Parathyroid adenoma (tissue), 2 donors: ENCODE measurements at regions not wholly inside any gene's neighbourhood (a gene's known extent, or its start where the extent isn't known, plus 50 kb on each side); places are given as distances from the start of the nearest gene placed in this dataset.

Source experiments
- H2AFZ ChIP-seq: fragments of 300-600 bp; sonication (generic); one replicate; pipeline ENCODE4 v1.7.0; 2017; ENCODE audit warnings: antibody characterized with exemption, mild to moderate bottlenecking
- H3K27ac ChIP-seq: fragments of 300-600 bp; sonication (generic); one replicate; pipeline ENCODE4 v1.7.0; 2017
- H3K27me3 ChIP-seq: fragments of 300-600 bp; sonication (generic); one replicate; pipeline ENCODE4 v1.7.0; 2017; ENCODE audit warnings: low read length; ENCODE audit not compliant: control insufficient read depth, insufficient read depth
- H3K36me3 ChIP-seq: fragments of 300-600 bp; sonication (generic); one replicate; pipeline ENCODE4 v1.7.0; 2017; ENCODE audit warnings: low read length; ENCODE audit not compliant: control insufficient read depth, insufficient read depth
- H3K4me1 ChIP-seq: fragments of 300-600 bp; sonication (generic); one replicate; pipeline ENCODE4 v1.7.0; 2017; ENCODE audit warnings: control low read depth
- H3K4me2 ChIP-seq: fragments of 300-600 bp; sonication (generic); one replicate; pipeline ENCODE4 v1.7.0; 2017; ENCODE audit warnings: low read length
- H3K4me3 ChIP-seq: fragments of 300-600 bp; sonication (generic); one replicate; pipeline ENCODE4 v1.7.0; 2017; ENCODE audit warnings: low read depth, low read length
- H3K79me2 ChIP-seq: fragments of 300-600 bp; sonication (generic); one replicate; pipeline ENCODE4 v1.7.0; 2017; ENCODE audit warnings: control low read depth
- H3K9ac ChIP-seq: fragments of 300-600 bp; sonication (generic); one replicate; pipeline ENCODE4 v1.7.0; 2017; ENCODE audit warnings: mild to moderate bottlenecking
- H3K9me3 ChIP-seq: fragments of 300-600 bp; sonication (generic); one replicate; pipeline ENCODE4 v1.7.0; 2017; ENCODE audit warnings: low read length; ENCODE audit not compliant: control insufficient read depth
- TF ChIP-seq, protein P1 (sequence below): fragments of 300-600 bp; sonication (generic); IDR thresholded peaks from one replicate; pipeline ENCODE4 v1.7.0; 2017; ENCODE audit warnings: antibody characterized with exemption, mild to moderate bottlenecking
- donor health status: primary hyperparathyroidism.

DNA sequence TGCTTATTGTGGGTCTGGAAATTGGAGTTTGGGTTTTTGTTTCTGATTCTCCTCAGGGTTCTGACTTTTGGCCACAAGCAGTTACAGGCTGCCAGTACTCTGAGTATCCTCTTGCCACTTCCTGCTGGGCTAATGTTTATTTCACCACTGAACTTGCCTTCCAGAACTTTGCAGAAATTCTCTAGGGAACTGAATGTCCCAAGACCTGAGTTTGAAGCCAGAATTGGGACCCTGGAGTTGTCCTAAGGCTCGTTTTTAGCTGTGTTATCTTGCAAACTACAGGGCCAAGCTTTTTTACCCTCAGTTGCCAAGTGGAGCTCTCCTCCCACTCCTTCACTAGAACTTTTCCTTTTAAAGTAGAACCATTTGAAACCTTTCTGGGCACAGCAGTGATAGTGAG lies 89.9 kb downstream of the FAT3 start:
- Histone ChIP-seq H3K4me3 (no peak overlapping the region), H3K4me2 (no peak overlapping the region), H3K4me1 (no peaks in the 10 kb centered on the region), H3K9ac (no peak overlapping the region), H3K9me3 (no peaks in the 10 kb centered on the region), H3K36me3 (no peaks in the 10 kb centered on the region), H2AFZ (no peak overlapping the region), H3K27ac (no peak overlapping the region), H3K27me3 (no peaks in the 10 kb centered on the region), H3K79me2 (no peaks in the 10 kb centered on the region)
- TF ChIP-seq, protein P1, sequence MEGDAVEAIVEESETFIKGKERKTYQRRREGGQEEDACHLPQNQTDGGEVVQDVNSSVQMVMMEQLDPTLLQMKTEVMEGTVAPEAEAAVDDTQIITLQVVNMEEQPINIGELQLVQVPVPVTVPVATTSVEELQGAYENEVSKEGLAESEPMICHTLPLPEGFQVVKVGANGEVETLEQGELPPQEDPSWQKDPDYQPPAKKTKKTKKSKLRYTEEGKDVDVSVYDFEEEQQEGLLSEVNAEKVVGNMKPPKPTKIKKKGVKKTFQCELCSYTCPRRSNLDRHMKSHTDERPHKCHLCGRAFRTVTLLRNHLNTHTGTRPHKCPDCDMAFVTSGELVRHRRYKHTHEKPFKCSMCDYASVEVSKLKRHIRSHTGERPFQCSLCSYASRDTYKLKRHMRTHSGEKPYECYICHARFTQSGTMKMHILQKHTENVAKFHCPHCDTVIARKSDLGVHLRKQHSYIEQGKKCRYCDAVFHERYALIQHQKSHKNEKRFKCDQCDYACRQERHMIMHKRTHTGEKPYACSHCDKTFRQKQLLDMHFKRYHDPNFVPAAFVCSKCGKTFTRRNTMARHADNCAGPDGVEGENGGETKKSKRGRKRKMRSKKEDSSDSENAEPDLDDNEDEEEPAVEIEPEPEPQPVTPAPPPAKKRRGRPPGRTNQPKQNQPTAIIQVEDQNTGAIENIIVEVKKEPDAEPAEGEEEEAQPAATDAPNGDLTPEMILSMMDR, result no peak

DNA sequence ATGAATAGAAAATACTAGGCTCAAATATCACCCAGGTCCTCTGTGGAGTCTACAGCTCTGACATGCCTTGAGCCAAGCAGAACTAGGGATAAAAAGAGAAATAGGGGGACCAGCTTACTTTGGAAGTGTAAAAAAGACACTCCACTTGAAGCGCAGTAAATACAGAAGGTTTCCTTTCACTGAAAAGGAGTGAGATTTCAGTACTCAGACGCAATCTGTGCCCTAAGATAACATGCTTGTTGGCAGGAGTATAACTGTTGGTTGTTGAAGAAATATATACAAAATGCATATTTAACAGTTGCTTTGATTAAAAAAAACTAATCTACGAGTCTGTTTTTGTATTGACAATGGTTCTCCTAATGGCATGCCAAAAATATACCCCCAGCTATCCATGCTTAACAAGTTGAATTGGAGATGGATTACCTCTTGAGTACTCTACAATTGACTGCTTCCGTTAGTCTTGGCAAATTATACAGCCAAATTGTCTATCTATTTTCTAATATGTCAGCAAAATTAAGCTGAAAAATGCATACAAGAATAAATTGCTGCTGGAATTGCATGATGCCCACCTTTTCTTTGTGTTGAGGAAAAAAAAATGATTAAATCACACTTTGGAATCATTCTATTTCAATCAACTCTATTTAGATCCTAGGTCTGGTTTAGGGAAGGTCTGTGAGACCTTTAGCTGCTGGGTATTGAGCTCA lies 91.6 kb downstream of the FAT3 start:
- H3K9me3 ChIP-seq, result no peaks in the 10 kb centered on the region
- no peak overlapping the region for H3K9ac ChIP-seq
- H3K79me2 ChIP-seq, result no peaks in the 10 kb centered on the region
- H3K4me3 ChIP-seq, result no peak overlapping the region
- H3K36me3 ChIP-seq, result no peaks in the 10 kb centered on the region
- no peak overlapping the region for H3K4me2 ChIP-seq
- TF ChIP-seq, protein P1, result no peak
- no peak overlapping the region for H3K27ac ChIP-seq
- H2AFZ ChIP-seq, result no peak overlapping the region
- H3K4me1 ChIP-seq, result no peaks in the 10 kb centered on the region
- H3K27me3 ChIP-seq, result no peaks in the 10 kb centered on the region

DNA sequence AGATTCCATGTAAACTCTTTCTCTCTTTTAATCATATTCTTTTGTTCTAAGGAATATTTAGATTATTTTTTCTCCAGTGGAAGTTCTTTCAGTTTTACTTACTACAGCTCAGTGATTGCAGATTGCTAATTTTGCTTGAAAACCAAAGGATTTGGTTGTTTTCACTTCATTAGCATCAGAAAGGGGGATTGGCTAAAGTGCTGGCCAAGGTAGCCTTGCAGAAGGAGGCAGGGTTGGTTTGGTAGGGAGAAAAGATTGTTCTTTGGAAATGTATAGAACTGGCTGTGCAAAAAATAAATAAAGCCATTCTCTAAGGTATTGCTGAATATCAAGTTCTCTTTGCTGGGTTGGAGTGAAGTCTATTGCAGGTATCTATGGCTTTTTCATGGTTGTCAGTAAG lies 92.6 kb downstream of the FAT3 start:
- H3K4me3 ChIP-seq, result no peak overlapping the region
- H3K4me2 ChIP-seq, result no peak overlapping the region
- no peak overlapping the region for H3K27ac ChIP-seq
- no peak overlapping the region for H3K9ac ChIP-seq
- no peaks in the 10 kb centered on the region for H3K9me3 ChIP-seq
- H3K4me1 ChIP-seq, result no peaks in the 10 kb centered on the region
- no peaks in the 10 kb centered on the region for H3K79me2 ChIP-seq
- no peak overlapping the region for H2AFZ ChIP-seq
- no peaks in the 10 kb centered on the region for H3K27me3 ChIP-seq
- TF ChIP-seq, protein P1, result no peak
- no peaks in the 10 kb centered on the region for H3K36me3 ChIP-seq

DNA sequence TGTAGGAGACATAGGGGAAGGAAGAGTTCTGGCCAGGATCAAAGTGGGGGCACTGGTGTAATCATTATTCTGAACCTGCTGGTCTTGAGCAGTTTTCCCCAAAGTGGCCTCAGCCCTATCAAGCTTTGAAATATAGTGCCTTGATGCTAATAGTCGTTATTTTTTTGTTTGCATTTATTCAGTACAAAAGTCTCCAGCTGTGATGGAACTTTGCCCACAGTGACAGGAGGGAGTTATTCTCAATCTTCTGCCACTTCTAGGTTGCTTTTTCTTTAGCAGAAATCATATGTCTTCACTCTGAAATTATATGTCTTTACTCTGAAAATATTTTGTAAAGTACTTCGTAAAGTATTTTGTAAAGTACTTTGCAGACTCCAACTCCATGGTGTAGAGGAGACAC lies 93.1 kb downstream of the FAT3 start:
- H3K36me3 ChIP-seq, result no peaks in the 10 kb centered on the region
- no peak overlapping the region for H3K9ac ChIP-seq
- no peak overlapping the region for H3K4me2 ChIP-seq
- H3K79me2 ChIP-seq, result no peaks in the 10 kb centered on the region
- no peaks in the 10 kb centered on the region for H3K4me1 ChIP-seq
- H3K27me3 ChIP-seq, result no peaks in the 10 kb centered on the region
- TF ChIP-seq, protein P1, result no peak
- no peaks in the 10 kb centered on the region for H3K9me3 ChIP-seq
- H2AFZ ChIP-seq, result no peak overlapping the region
- no peak overlapping the region for H3K4me3 ChIP-seq
- no peak overlapping the region for H3K27ac ChIP-seq

DNA sequence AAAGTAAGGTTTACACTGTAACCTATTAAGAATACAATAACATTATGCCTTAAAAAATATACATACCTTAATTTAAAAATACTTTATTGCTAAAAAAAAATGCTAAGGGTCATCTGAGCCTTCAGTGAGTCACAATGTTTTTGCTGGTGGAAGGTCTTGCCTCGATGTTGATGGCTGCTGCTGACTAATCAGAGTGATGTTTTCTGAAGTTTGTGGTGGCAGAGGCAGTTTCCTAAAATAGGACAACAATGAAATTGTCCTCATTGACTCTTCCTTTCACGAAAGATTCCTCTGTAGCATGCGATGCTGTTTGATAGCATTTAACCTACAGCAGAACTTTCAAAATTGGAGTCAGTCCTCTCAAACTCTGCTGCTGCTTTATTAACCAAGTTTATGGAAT lies 97.6 kb downstream of the FAT3 start:
- Histone ChIP-seq H3K9me3 (no peaks in the 10 kb centered on the region), H3K79me2 (no peaks in the 10 kb centered on the region), H2AFZ (no peak overlapping the region), H3K4me3 (no peak overlapping the region), H3K27me3 (no peaks in the 10 kb centered on the region), H3K36me3 (no peaks in the 10 kb centered on the region), H3K4me1 (no peaks in the 10 kb centered on the region), H3K27ac (no peak overlapping the region), H3K4me2 (no peak overlapping the region), H3K9ac (no peak overlapping the region)
- TF ChIP-seq, protein P1, result no peak
